ENCODE measurements at regions not wholly inside any gene's neighbourhood (a gene's known extent, or its start where the extent isn't known, plus 50 kb on each side); places are given as distances from the start of the nearest gene placed in this dataset.

DNA sequence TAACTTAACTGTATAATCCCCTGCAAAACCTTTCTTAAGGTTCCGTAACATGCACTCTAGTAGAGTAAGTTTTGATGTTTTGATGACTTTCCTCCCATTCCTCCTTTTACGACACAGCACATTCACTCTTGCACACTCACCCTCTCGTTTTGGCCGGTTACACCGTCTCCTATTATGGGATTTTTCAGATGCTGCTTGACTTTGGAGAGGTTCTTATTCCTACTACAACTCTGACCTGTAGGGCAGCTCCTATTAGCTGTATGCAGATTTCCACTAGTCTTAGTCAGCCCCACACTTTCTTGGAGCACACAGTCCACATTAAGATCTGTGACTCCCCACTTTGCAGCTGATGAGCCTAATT is 223.7 kb upstream of the SYNCRIP start:
- no peak for TF ChIP-seq YY1 (IDR thresholded peaks at IDR 0.05; ENCODE audit: low read depth)
- TF ChIP-seq RAD21 (IDR thresholded peaks at IDR 0.05; ENCODE audit: low read depth): no peak
